T-helper 1 cell treated with Interleukin-12 subunit alpha and Interleukin-12 subunit beta and Interleukin-4 antibody, amounts not matched to agents 30 ng/mL and 1 ng/mL, for 36 hours (primary cell): ENCODE measurements at regions not wholly inside any gene's neighbourhood (a gene's known extent, or its start where the extent isn't known, plus 50 kb on each side); places are given as distances from the start of the nearest gene placed in this dataset.

Experiments used
- intact Hi-C: fragments of 100-400 bp; cut with micrococcal nuclease; formaldehyde crosslinking; loops from one replicate; pipeline ENCODE4 v1.15.1; 2024

DNA sequence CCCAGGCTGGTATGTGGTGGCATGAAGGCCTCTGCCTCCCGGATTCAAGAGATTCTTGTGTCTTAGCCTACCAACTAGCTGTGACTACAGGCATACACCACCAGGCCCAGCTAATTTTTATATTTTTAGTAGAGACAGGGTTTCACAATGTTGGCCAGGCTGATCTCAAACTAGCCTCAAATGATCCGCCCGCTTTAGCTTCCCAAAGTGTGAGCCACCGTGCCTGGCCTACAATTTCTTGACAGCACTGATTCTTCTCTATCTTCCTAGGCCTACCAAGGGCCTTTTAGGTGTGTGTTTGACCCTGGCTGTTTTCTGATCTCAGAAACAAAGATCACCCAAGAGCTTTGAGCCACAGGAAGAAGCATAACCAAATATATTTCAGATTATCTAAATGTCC, 540.8 kb upstream of the ADAMTS5 start:
- intact Hi-C loops = no loop called here

- intact Hi-C loops = no loop called here
These were observed 538.6 kb upstream of the ADAMTS5 start for GRCh38 chr21:27505516-27505915.

GRCh38 chr21:27502801-27503200, 535.9 kb upstream of the ADAMTS5 start:
- intact Hi-C loops = no loop called here

- intact Hi-C loops = no loop called here
These were observed 531.1 kb upstream of the ADAMTS5 start for GRCh38 chr21:27498025-27498424.

GRCh38 chr21:27495836-27496235, 528.9 kb upstream of the ADAMTS5 start:
- intact Hi-C loops = no loop called here

- intact Hi-C loops = no loop called here
These were observed 526.7 kb upstream of the ADAMTS5 start for GRCh38 chr21:27493542-27493941.

DNA sequence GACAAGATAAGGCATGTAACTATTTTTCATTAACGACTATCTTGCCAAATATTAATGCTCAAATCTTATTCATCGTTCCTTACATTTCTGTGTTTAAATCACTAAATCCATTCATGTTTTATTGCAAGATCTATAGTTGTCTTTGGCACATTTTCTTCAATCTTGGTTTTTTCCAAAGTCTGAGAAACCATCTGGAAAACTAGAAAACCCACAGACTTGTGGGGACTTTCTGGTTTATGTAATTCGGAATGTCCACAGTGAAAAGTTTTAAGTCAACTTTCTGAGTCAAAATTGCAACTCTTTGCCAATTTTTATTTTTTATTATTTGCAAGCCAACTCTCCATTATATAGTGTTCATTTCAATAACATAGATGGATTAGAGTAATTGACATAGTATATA, 520.8 kb upstream of the ADAMTS5 start:
- intact Hi-C loops = no loop called here

DNA sequence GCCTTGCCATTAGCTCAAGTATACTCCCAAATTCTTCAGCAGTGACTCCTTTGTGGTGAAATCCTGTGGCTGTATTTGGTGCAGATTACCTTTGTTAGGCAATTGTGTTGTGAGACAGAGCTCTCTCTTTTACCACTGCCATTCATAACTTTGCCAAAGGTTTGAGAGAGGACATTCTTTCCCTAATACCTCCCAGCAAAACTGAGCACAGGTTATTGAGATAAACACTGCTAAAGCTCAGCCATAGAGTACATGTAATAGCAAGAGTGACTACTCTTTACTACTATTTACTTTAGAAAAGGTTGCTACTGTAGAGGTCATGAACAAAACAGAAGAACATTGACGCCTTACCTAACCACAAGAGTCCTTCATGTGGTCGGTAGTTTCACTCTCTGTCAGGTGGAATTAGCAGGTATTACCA, 514.0 kb upstream of the ADAMTS5 start:
- intact Hi-C loops = no loop called here

DNA sequence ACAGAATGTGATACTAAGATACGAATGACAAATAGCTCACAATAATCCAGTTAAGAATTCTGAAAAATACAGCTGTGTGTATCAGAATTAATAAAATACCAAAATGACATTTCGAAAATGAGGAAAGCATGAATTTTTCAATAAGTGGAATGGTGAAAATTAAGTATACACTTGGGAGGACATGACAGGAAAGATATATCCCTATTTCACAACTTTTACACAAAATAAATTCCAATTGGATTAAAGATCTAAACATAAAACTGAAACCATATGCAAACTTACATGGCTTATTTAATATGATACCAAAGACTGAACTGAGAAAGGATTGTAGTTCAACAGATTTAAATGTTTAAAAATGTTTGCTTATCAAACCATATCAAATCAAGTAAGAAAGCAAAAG, 510.4 kb upstream of the ADAMTS5 start:
- intact Hi-C loops = no loop called here

DNA sequence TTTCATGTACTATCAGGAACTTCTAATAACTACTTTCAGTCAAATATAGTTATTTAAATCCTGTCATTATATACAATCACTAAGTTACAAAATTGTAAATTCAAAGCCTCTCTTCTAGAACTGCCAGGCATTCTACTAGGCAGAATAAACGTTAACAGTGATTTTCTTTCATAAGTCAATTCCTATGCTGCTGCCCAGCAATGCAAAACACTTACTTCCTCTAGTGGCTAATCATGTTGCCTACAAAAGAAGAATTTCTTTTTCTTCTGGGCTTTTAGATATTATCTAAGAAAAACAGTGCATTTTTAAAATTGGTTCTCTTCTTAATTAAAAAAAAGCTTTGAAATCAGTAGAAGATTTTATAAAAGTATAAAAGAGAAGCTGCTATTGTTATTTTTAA, 509.8 kb upstream of the ADAMTS5 start:
- intact Hi-C loops = no loop called here

DNA sequence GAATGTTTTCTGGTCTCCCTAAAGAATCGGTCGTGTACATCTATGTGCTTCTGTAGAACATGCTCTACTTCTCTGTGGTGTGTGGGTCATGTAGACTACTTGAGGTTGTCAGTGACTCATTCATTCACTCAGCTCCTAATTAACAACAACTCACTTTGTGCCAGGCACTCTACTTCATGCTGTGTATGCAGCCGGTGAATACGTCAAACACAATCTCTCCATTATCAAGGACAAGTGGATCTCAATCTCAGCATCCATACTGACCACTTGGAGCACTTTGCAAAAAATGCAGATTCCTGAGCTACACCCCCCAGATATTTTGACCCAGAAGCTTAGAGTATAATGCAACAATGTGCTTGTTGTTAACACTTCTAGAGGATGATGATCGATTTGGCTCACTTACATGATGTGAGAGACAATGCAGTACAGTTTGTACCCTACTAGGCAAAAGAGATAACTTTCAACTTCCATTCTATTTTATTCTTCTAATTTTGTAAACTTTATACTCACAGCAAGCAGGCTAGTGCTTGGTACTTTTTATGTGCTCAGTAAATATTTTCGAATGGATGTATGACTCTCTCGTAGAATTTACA, 508.6 kb upstream of the ADAMTS5 start:
- intact Hi-C loops = no loop called here

- intact Hi-C loops = no loop called here
These were observed 500.5 kb upstream of the ADAMTS5 start for GRCh38 chr21:27467366-27467765.

DNA sequence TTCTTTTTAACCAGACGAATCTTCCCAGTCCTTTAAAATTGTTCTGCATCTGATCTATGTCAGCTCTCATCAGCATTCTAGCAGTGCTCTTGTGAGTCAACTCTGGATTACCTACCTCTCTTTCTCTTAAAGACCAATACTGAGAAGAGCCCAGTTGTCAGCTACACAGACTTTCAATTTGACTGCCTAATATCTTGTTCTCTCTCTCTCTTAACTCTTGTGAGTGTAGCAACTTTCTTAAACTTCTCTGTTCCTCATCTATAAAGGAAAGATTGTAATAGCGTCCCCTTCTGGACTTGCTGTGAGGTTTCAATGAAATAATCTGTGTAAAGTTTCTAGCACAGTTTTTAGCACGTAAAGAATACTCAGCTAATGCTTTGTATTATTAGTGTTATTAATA, 499.3 kb upstream of the ADAMTS5 start:
- intact Hi-C loops = no loop called here

DNA sequence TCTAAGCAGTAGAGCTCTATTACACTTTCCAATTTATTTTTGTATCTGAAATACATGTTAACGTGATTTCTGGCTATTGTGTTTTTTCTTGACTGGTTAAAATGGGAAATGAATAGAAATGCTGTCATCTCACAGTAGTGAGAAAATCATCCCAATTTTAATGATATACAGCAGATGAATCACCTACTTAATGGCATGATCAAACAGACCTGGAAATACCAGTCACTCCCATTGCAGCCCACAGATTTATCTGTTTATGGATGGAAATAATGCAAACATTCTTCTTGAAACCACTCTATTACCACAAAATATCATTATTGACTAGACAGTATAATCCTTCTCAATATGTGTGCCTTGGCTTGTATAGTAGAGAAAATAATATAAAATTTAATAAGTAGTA, 497.8 kb upstream of the ADAMTS5 start:
- intact Hi-C loops = no loop called here

GRCh38 chr21:27462726-27463125, 495.8 kb upstream of the ADAMTS5 start:
- intact Hi-C loops = no loop called here

DNA sequence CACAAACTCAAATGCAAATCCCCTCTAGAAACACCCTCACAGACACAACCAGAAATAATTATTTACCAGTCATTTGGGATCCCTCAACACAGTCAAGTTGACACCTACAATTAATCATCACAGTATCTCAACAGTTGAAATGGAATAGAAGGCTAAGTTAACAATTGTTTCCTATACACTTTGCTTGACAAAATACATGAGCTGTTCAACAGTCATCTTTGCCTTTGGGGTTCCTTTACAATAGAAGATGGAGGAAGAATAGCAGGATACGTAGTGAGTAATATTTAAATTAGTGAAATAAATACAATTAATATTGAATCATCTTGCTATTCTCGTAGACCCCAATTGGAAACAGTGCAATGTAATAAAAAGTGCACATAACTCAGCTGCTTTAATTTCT, 487.3 kb upstream of the ADAMTS5 start:
- intact Hi-C loops = no loop called here

DNA sequence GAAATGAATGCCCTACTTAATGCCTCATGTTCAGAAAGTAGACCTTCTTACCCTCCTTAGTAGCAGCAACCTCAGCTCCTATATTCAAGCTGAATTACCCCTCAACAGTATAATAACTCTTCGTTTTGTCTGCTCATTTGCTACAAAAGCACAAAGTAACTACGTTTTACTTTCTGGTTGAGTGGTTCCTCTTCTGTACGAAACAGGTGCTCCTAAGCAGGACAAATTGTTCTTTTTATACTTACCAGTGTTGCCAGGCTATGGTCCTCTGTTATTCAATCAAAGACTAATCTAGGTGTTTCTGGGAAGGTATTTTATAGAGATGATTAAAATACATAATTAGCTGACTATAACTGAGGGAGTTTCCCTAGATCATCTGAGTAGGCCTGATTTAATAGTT, 484.2 kb upstream of the ADAMTS5 start:
- intact Hi-C loops = no loop called here

- intact Hi-C loops = loop anchor here (1.0 kb wide), 1 partner anchor 65 kb away; no protein-coding TSS in a partner anchor
These were observed 483.3 kb upstream of the ADAMTS5 start for GRCh38 chr21:27450216-27450615.

GRCh38 chr21:27448960-27449359, 482.1 kb upstream of the ADAMTS5 start:
- intact Hi-C loops = no loop called here

GRCh38 chr21:27447843-27448242, 481.0 kb upstream of the ADAMTS5 start:
- intact Hi-C loops = no loop called here

- intact Hi-C loops = no loop called here
These were observed 462.9 kb upstream of the ADAMTS5 start for GRCh38 chr21:27429710-27430341.

- intact Hi-C loops = no loop called here
These were observed 459.3 kb upstream of the ADAMTS5 start for GRCh38 chr21:27426196-27426595.

- intact Hi-C loops = no loop called here
These were observed 458.7 kb upstream of the ADAMTS5 start for GRCh38 chr21:27425574-27425973.
